ENCODE measurements at regions not wholly inside any gene's neighbourhood (a gene's known extent, or its start where the extent isn't known, plus 50 kb on each side); places are given as distances from the start of the nearest gene placed in this dataset.

- TF ChIP-seq CTCF (IDR thresholded peaks at IDR 0.05) (no peak), POLR2A (IDR thresholded peaks at IDR 0.05) (no peak)
Measured at GRCh38 chr18:24995755-24996154, 356.2 kb downstream of the ZNF521 start.

Data from testis (tissue), 2 donors.